Heart left ventricle (tissue), 16 donors: ENCODE measurements at regions not wholly inside any gene's neighbourhood (a gene's known extent, or its start where the extent isn't known, plus 50 kb on each side); places are given as distances from the start of the nearest gene placed in this dataset.

ENCODE experiments used
- ATAC-seq, 4 donors: fragments of 200-7000 bp; cut with Tn5 transposase; one replicate each; pipeline ENCODE4 v1.9.1; 2020 to 2022; ENCODE audit warnings: moderate library complexity in 4 of 4, mild to moderate bottlenecking in 3 of 4, moderate number of reproducible peaks in 1 of 4
- DNase-seq, 5 donors: peaks; one replicate each; pipeline ENCODE4 v3.0.0-alpha.2; 2020
- H3K27ac ChIP-seq, 12 donors: fragments of 200-600 bp; sonication (generic) in 4 of 12; one replicate each; pipeline versions ENCODE4 v1.5.0 to v1.8.0; 2016 to 2022; ENCODE audit warnings: mild to moderate bottlenecking in 2 of 12
- H3K27me3 ChIP-seq, 9 donors: fragments of 200-600 bp; sonication (generic) in 2 of 9; one replicate each; pipeline versions ENCODE4 v1.5.1 to v1.8.0; 2016 to 2022; ENCODE audit warnings: mild to moderate bottlenecking in 3 of 9
- H3K36me3 ChIP-seq, 9 donors: fragments of 200-600 bp; sonication (generic) in 2 of 9; one replicate each; pipeline versions ENCODE4 v1.5.0 to v1.8.0; 2018 to 2022; ENCODE audit warnings: mild to moderate bottlenecking in 2 of 9
- H3K4me1 ChIP-seq, 12 donors: fragments of 200-600 bp; sonication (generic) in 4 of 12; one replicate each; pipeline versions ENCODE4 v1.5.0 to v1.8.0; 2016 to 2022; ENCODE audit warnings: mild to moderate bottlenecking in 3 of 12
- H3K4me3 ChIP-seq, 12 donors: fragments of 200-600 bp; sonication (generic) in 4 of 12; one replicate each; pipeline versions ENCODE4 v1.5.0 to v1.8.0; 2017 to 2022; ENCODE audit warnings: mild to moderate bottlenecking in 9 of 12, moderate library complexity in 4 of 12
- H3K9me3 ChIP-seq, 12 donors: fragments of 200-600 bp; sonication (generic) in 4 of 12; one replicate each; pipeline versions ENCODE4 v1.5.0 to v1.8.0; 2016 to 2022; ENCODE audit warnings: mild to moderate bottlenecking in 1 of 12
- CTCF ChIP-seq, 12 donors: fragments of 200-600 bp; sonication (generic) in 4 of 12; IDR thresholded peaks; one replicate each; pipeline versions ENCODE4 v1.5.0 to v1.8.0; 2018 to 2022; ENCODE audit warnings: antibody characterized with exemption in 12 of 12, mild to moderate bottlenecking in 5 of 12
- POLR2A ChIP-seq, 2 donors: fragments of 450-650 bp; IDR thresholded peaks; one replicate each; pipeline ENCODE4 v1.6.1; 2017; ENCODE audit warnings: antibody characterized with exemption in 2 of 2, mild to moderate bottlenecking in 2 of 2, moderate library complexity in 2 of 2
- WGBS, 4 donors: extraction: QIAGEN DNeasy Blood & Tissue Kit in 2 of 4; methylation state at CpG; one replicate each; pipeline versions ENCODE4 v1.1.5 to v1.1.7; 2013 to 2018; 5-methylcytosine and 5-hydroxymethylcytosine counted together
- intact Hi-C, 10 donors: fragments of 100-400 bp; cut with DNase I; formaldehyde crosslinking; loops; one replicate each; pipeline versions ENCODE4 v1.11.1 to v1.14.2; 2022
- donor health status: ischemic (EF 13 %, LVEDD 7.1; RV severe dilation, severe dysfunction).
- donor health status: healthy with polysubstance abuse.
- donor health status: DM: no; HTN: yes; CAD: no.
- donor health status: DM: no; HTN: no; CAD: no.
- donor health status: ischemic (EF 25% LVEDD 6.9; RV normal size, moderate dysfunction).
- donor health status: ischemic (EF 25% LVEDD 5.7; RV mildly dilated, moderate dysfunction).
- donor health status: healthy.
- donor health status: DM: yes; HTN: yes; CAD: no.
- donor health status: ischemic (EF 35%, LVEDD 5.7; RV mildly dilated, moderate dysfunction).
- donor health status: nonischemic (EF 11% LVEDD 7.7; RV severe dilation, severe dysfunction).
- donor health status: DM: yes; HTN: yes; CAD: no.
- donor health status: PGD.
- donor health status: ischemic (EF 29% LVEDD 5.4; RV normal size, mild dysfunction).
- donor health status: nonischemic (EF 23%, LVEDD 6.1; RV moderate dilation, normal function).

DNA sequence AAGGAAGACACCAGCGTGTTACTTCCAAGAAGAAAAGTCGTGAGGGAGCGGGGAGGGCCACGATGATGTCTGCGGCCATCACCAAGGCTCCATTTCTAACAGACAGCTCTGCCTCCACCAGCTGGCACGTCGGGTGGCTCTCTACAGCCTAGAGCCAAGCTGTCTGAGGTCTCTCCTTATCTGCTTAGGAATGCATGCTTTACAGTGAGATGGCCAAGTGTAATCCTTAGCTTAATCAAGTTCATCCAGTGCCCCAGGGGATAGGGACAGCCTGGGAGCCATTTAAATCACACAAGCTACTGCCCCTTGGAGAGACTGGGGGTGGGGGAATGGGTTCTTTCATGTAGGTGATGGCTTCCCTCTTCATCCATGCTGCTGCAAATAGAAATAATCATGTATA is 213.8 kb upstream of the CST7 start:
- Histone ChIP-seq H3K27me3 (no peaks in the 10 kb centered on the region), H3K27ac (no peak overlapping the region), H3K4me1 (peaks cover 0 to 9% (median 0%) of the 10 kb centered on the region in 12 donors), H3K36me3 (no peaks in the 10 kb centered on the region), H3K9me3 (no peaks in the 10 kb centered on the region), H3K4me3 (no peak overlapping the region)
- TF ChIP-seq POLR2A (IDR thresholded peaks at IDR 0.05), result no peak
- TF ChIP-seq CTCF (IDR thresholded peaks at IDR 0.05), result no peak
- intact Hi-C loops, result no loop called here
- ATAC-seq, result no peak
- no peak for DNase-seq
- WGBS, 4 donors, result 48 to 51% (median 48%) methylated on average over 7 of the region's 7 CpGs

DNA sequence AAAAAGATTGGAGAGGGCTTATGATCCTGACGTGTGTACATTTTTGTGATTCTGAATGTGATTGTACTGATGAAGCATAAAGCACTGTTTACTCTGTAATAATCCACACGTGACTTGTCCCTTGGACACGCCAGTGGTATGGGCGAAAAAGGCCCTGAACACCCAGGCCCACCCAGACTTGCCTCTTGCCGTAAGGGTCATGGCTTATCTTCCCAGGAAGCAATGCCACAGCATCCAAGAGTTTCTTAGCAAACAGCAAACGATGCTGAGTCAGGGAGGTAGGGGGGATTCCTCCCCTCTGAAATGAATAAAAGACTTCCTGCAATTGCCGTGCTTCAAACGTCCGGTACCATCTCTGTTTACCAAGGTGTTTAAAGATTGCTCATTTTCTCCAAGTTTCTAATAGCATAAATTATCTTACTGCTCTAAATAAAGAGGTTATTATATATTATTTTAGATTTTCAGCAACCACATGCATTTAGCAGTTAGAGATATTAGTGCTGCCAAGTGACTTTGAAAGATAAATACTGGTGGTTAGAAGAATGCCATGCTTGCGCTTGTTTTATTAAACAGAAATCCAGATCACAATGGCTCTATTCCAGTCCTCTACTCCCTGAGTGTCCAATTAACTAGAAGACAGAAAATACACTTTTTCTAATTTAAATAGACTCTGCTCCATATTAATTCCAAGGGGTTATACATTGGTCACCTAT is 212.8 kb upstream of the CST7 start:
- ATAC-seq, result no peak
- intact Hi-C loops, result no loop called here
- no peak for TF ChIP-seq CTCF (IDR thresholded peaks at IDR 0.05)
- TF ChIP-seq POLR2A (IDR thresholded peaks at IDR 0.05), result no peak
- Histone ChIP-seq H3K9me3 (no peaks in the 10 kb centered on the region), H3K36me3 (no peaks in the 10 kb centered on the region), H3K27ac (no peak overlapping the region), H3K27me3 (no peaks in the 10 kb centered on the region), H3K4me1 (peaks cover 0 to 9% (median 0%) of the 10 kb centered on the region in 12 donors), H3K4me3 (no peak overlapping the region)
- DNase-seq, result no peak
- 60 to 69% (median 64%) methylated on average over 10 of the region's 10 CpGs for WGBS, 4 donors

DNA sequence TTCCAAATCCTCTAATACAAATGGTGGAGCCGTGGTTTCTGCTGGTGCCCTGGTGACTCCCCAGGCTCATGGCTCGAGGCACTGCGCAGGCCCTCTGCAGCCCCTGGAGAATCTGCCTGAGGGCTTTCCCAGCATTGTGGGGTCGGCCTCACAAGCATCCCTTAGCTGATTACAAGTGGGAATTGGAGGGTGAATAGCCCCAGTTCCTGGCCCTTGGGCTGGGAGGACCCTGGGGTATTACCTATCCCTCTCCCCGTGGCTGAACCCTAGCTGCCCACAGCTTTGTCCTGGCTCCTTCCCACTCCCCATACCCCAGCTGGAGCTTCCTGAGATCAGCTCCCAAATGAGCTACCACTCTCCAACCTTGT is 212.2 kb upstream of the CST7 start:
- no peaks in the 10 kb centered on the region for H3K27me3 ChIP-seq
- TF ChIP-seq CTCF (IDR thresholded peaks at IDR 0.05) (no peak), POLR2A (IDR thresholded peaks at IDR 0.05) (no peak)
- no peaks in the 10 kb centered on the region for H3K36me3 ChIP-seq
- intact Hi-C loops, result no loop called here
- no peaks in the 10 kb centered on the region for H3K9me3 ChIP-seq
- no peak for DNase-seq
- H3K4me1 ChIP-seq, result peaks cover 0 to 9% (median 0%) of the 10 kb centered on the region in 12 donors
- no peak overlapping the region for H3K27ac ChIP-seq
- 82 to 93% (median 89%) methylated on average over 5 of the region's 5 CpGs for WGBS, 4 donors
- H3K4me3 ChIP-seq, result no peak overlapping the region
- ATAC-seq, result no peak

GRCh38 chr20:24737212-24737850 is 211.7 kb upstream of the CST7 start:
- Histone ChIP-seq H3K27ac (no peak overlapping the region), H3K4me3 (no peak overlapping the region), H3K27me3 (no peaks in the 10 kb centered on the region), H3K36me3 (no peaks in the 10 kb centered on the region), H3K9me3 (no peaks in the 10 kb centered on the region), H3K4me1 (peaks cover 0 to 9% (median 0%) of the 10 kb centered on the region in 12 donors)
- ATAC-seq (no peak), DNase-seq (no peak)
- intact Hi-C loops, result no loop called here
- no peak for TF ChIP-seq CTCF (IDR thresholded peaks at IDR 0.05)
- no peak for TF ChIP-seq POLR2A (IDR thresholded peaks at IDR 0.05)
- 87 to 95% (median 91%) methylated on average over 10 of the region's 10 CpGs for WGBS, 4 donors
